Left lobe of liver (tissue), 2 donors: ENCODE measurements at regions not wholly inside any gene's neighbourhood (a gene's known extent, or its start where the extent isn't known, plus 50 kb on each side); places are given as distances from the start of the nearest gene placed in this dataset.

Experiments used
- ATAC-seq: fragments of 200-7000 bp; cut with Tn5 transposase; one replicate; pipeline ENCODE4 v1.9.1; 2020; ENCODE audit warnings: mild to moderate bottlenecking, moderate library complexity
- DNase-seq: peaks from one replicate; pipeline ENCODE4 v3.0.0-alpha.2; 2020; ENCODE audit warnings: low spot score
- donor health status: DM: no; HTN: no; CAD: no; lungs with moderate emphysema.
- donor health status: DM: no; HTN: yes; CAD: no.

- no peak for ATAC-seq
Measured at GRCh38 chr1:102084771-102085535, 88.2 kb upstream of the OLFM3 start.

GRCh38 chr1:102083192-102083591, 86.5 kb upstream of the OLFM3 start:
- no peak for DNase-seq
- ATAC-seq, result no peak

More at GRCh38 chr1:102084771-102085535, 88.2 kb upstream of the OLFM3 start:
- no peak for DNase-seq

- no peak for DNase-seq
- ATAC-seq, result no peak
Measured at GRCh38 chr1:102074874-102075273, 78.1 kb upstream of the OLFM3 start.

- ATAC-seq (no peak), DNase-seq (no peak)
Measured at GRCh38 chr1:102071451-102071850, 74.7 kb upstream of the OLFM3 start.

GRCh38 chr1:102050556-102050955, 53.8 kb upstream of the OLFM3 start:
- no peak for ATAC-seq
- DNase-seq, result no peak

- no peak for DNase-seq
- ATAC-seq, result no peak
Measured at GRCh38 chr1:102047724-102048123, 51.0 kb upstream of the OLFM3 start.
